Activated CD4-positive, alpha-beta T cell treated with anti-CD3 and anti-CD28 coated beads for 1 hour (primary cell): ENCODE measurements at regions not wholly inside any gene's neighbourhood (a gene's known extent, or its start where the extent isn't known, plus 50 kb on each side); places are given as distances from the start of the nearest gene placed in this dataset.
"Not testable (repeated sequence)": the region's sequence is repeated elsewhere in the genome, so short reads cannot be mapped to it uniquely, and the experiment has no call there.

ENCODE experiments used
- DNase-seq: peaks from one replicate; pipeline ENCODE4 v3.0.0-alpha.2; 2020

GRCh38 chr6:99808992-99809391 lies 185.0 kb downstream of the MCHR2 start:
- DNase-seq = no peak

GRCh38 chr6:99810295-99810694 lies 183.7 kb downstream of the MCHR2 start:
- no peak for DNase-seq

- no peak for DNase-seq
These were observed 182.9 kb downstream of the MCHR2 start for GRCh38 chr6:99810942-99811620.

GRCh38 chr6:99811636-99812035 lies 182.4 kb downstream of the MCHR2 start:
- DNase-seq = no peak

- DNase-seq = no peak
These were observed 180.5 kb downstream of the MCHR2 start for GRCh38 chr6:99813565-99813964.

GRCh38 chr6:99814230-99814928 lies 179.6 kb downstream of the MCHR2 start:
- no peak for DNase-seq

- DNase-seq = no peak
These were observed 177.2 kb downstream of the MCHR2 start for GRCh38 chr6:99816795-99817194.

GRCh38 chr6:99818161-99818560 lies 175.9 kb downstream of the MCHR2 start:
- no peak for DNase-seq

- DNase-seq = no peak
These were observed 174.2 kb downstream of the MCHR2 start for GRCh38 chr6:99819853-99820252.

- no peak for DNase-seq
These were observed 172.9 kb downstream of the MCHR2 start for GRCh38 chr6:99821164-99821563.

- no peak for DNase-seq
These were observed 171.1 kb downstream of the MCHR2 start for GRCh38 chr6:99822741-99823512.

- not testable (repeated sequence) for DNase-seq
These were observed 170.3 kb downstream of the MCHR2 start for GRCh38 chr6:99823513-99824235.

- DNase-seq = no peak
These were observed 161.0 kb downstream of the MCHR2 start for GRCh38 chr6:99833034-99833433.

GRCh38 chr6:99836471-99836870 lies 157.6 kb downstream of the MCHR2 start:
- DNase-seq = no peak

GRCh38 chr6:99838607-99839006 lies 155.4 kb downstream of the MCHR2 start:
- DNase-seq = no peak

GRCh38 chr6:99841297-99841696 lies 152.7 kb downstream of the MCHR2 start:
- no peak for DNase-seq

- no peak for DNase-seq
These were observed 148.0 kb downstream of the MCHR2 start for GRCh38 chr6:99846006-99846405.

GRCh38 chr6:99850841-99851240 lies 143.2 kb downstream of the MCHR2 start:
- DNase-seq = no peak

- no peak for DNase-seq
These were observed 142.0 kb downstream of the MCHR2 start for GRCh38 chr6:99852031-99852430.

- no peak for DNase-seq
These were observed 127.0 kb downstream of the MCHR2 start for GRCh38 chr6:99867026-99867425.

GRCh38 chr6:99868074-99868702 lies 125.8 kb downstream of the MCHR2 start:
- peak; percentile 41 for DNase-seq
